Trophoblast cell (in vitro differentiated cells and primary cell): ENCODE measurements at regions not wholly inside any gene's neighbourhood (a gene's known extent, or its start where the extent isn't known, plus 50 kb on each side); places are given as distances from the start of the nearest gene placed in this dataset.

Experiments
- DNase-seq, 2 donors: peaks; one replicate each; pipeline ENCODE4 v3.0.0-alpha.2; 2016
- H2AFZ ChIP-seq: 2 replicates; pipeline ENCODE4 v1.6.1; 2013; ENCODE audit warnings: low read length, moderate library complexity, mild to moderate bottlenecking; ENCODE audit not compliant: insufficient read depth, poor library complexity
- H2AK5ac ChIP-seq: 2 replicates; pipeline ENCODE4 v1.6.1; 2013; ENCODE audit warnings: mild to moderate bottlenecking, low read length
- H2BK120ac ChIP-seq: 2 replicates; pipeline ENCODE4 v1.6.1; 2013; ENCODE audit warnings: low read length, mild to moderate bottlenecking, moderate library complexity; ENCODE audit not compliant: insufficient read depth, poor library complexity
- H2BK12ac ChIP-seq: 2 replicates; pipeline ENCODE4 v1.6.1; 2013; ENCODE audit warnings: mild to moderate bottlenecking, low read length, moderate library complexity
- H2BK5ac ChIP-seq: 2 replicates; pipeline ENCODE4 v1.6.1; 2013; ENCODE audit warnings: low read length, low read depth, moderate library complexity, mild to moderate bottlenecking; ENCODE audit not compliant: poor library complexity
- H3K14ac ChIP-seq: 2 replicates; pipeline ENCODE4 v1.6.1; 2013; ENCODE audit warnings: mild to moderate bottlenecking, low read length
- H3K18ac ChIP-seq: 2 replicates; pipeline ENCODE4 v1.6.1; 2013; ENCODE audit warnings: mild to moderate bottlenecking, low read length
- H3K23ac ChIP-seq: 2 replicates; pipeline ENCODE4 v1.6.1; 2013; ENCODE audit warnings: low read length
- H3K27ac ChIP-seq: 2 replicates; pipeline ENCODE4 v1.5.1; 2013; ENCODE audit warnings: low read depth, mild to moderate bottlenecking, inconsistent platforms, low read length, moderate library complexity
- H3K27me3 ChIP-seq: 2 replicates; pipeline ENCODE4 v1.6.1; 2013; ENCODE audit warnings: inconsistent platforms, mild to moderate bottlenecking, low read length, moderate library complexity; ENCODE audit not compliant: insufficient read depth
- H3K36me3 ChIP-seq, 2 experiments: 1 replicate in 1 of 2; 2 replicates in 1 of 2; pipeline ENCODE4 v1.6.1; 2013; ENCODE audit warnings: low read length in 2 of 2, mild to moderate bottlenecking in 2 of 2, moderate library complexity in 1 of 2; ENCODE audit not compliant: insufficient read depth in 2 of 2, control insufficient read depth in 1 of 2
- H3K4ac ChIP-seq: 2 replicates; pipeline ENCODE4 v1.6.1; 2013; ENCODE audit warnings: low read depth, mild to moderate bottlenecking, low read length, moderate library complexity
- H3K4me1 ChIP-seq, 2 experiments: 1 replicate in 1 of 2; 2 replicates in 1 of 2; pipeline ENCODE4 v1.6.1; 2013; ENCODE audit warnings: low read length in 2 of 2, mild to moderate bottlenecking in 2 of 2, moderate library complexity in 1 of 2; ENCODE audit not compliant: insufficient read depth in 2 of 2, control insufficient read depth in 1 of 2
- H3K4me2 ChIP-seq: 2 replicates; pipeline ENCODE4 v1.6.1; 2013; ENCODE audit warnings: inconsistent platforms, mild to moderate bottlenecking, low read length, moderate library complexity
- H3K4me3 ChIP-seq: 2 replicates; pipeline ENCODE4 v1.5.1; 2013; ENCODE audit warnings: mild to moderate bottlenecking, low read depth, low read length, inconsistent platforms
- H3K79me1 ChIP-seq: one replicate; pipeline ENCODE4 v1.6.1; 2013; ENCODE audit warnings: low read length
- H3K79me2 ChIP-seq: 2 replicates; pipeline ENCODE4 v1.6.1; 2013; ENCODE audit warnings: low read length, mild to moderate bottlenecking; ENCODE audit not compliant: control insufficient read depth, insufficient read depth, poor library complexity
- H3K9ac ChIP-seq: 2 replicates; pipeline ENCODE4 v1.6.1; 2013; ENCODE audit warnings: mild to moderate bottlenecking, low read length
- H3K9me3 ChIP-seq: 2 replicates; pipeline ENCODE4 v1.6.1; 2013; ENCODE audit warnings: low read depth, mild to moderate bottlenecking, control low read depth, inconsistent platforms, low read length; ENCODE audit not compliant: insufficient read depth
- H4K12ac ChIP-seq: 2 replicates; pipeline ENCODE4 v1.6.1; 2013; ENCODE audit warnings: low read depth, mild to moderate bottlenecking, low read length, moderate library complexity
- H4K8ac ChIP-seq: 2 replicates; pipeline ENCODE4 v1.6.1; 2013; ENCODE audit warnings: low read depth, mild to moderate bottlenecking, low read length, moderate library complexity
- H4K91ac ChIP-seq: one replicate; pipeline ENCODE4 v1.6.1; 2013; ENCODE audit warnings: low read depth, mild to moderate bottlenecking, low read length, moderate library complexity
- WGBS: extraction: QIAGEN DNeasy Blood & Tissue Kit; methylation state at CpG from one replicate; pipeline ENCODE4 v1.1.7; 2013; ENCODE audit warnings: missing lambda C conversion rate; ENCODE audit not compliant: insufficient read length, insufficient coverage; ENCODE audit errors: extremely low coverage; 5-methylcytosine and 5-hydroxymethylcytosine counted together

GRCh38 chr14:54225457-54226060 is 171.2 kb upstream of the CDKN3 start:
- H3K27ac ChIP-seq: no peak overlapping the region
- no peak overlapping the region for H2BK120ac ChIP-seq
- H3K36me3 ChIP-seq: no peaks in the 10 kb centered on the region
- no peak overlapping the region for H2AK5ac ChIP-seq
- H3K4me3 ChIP-seq: no peak overlapping the region
- H3K79me1 ChIP-seq: no peaks in the 10 kb centered on the region
- no peak overlapping the region for H4K12ac ChIP-seq
- H3K27me3 ChIP-seq: peaks cover 1% of the 10 kb centered on the region
- no peak overlapping the region for H3K4ac ChIP-seq
- H3K18ac ChIP-seq: no peak overlapping the region
- no CpG with 5 or more reads among the region's 7 CpGs for WGBS
- H4K91ac ChIP-seq: no peak overlapping the region
- H3K4me1 ChIP-seq: no peaks in the 10 kb centered on the region
- H4K8ac ChIP-seq: no peak overlapping the region
- H3K14ac ChIP-seq: no peak overlapping the region
- no peak overlapping the region for H3K23ac ChIP-seq
- H2AFZ ChIP-seq: no peak overlapping the region
- no peak for DNase-seq
- no peaks in the 10 kb centered on the region for H3K79me2 ChIP-seq
- H2BK5ac ChIP-seq: no peak overlapping the region
- no peaks in the 10 kb centered on the region for H3K9me3 ChIP-seq
- H2BK12ac ChIP-seq: no peak overlapping the region
- H3K9ac ChIP-seq: no peak overlapping the region
- no peak overlapping the region for H3K4me2 ChIP-seq

DNA sequence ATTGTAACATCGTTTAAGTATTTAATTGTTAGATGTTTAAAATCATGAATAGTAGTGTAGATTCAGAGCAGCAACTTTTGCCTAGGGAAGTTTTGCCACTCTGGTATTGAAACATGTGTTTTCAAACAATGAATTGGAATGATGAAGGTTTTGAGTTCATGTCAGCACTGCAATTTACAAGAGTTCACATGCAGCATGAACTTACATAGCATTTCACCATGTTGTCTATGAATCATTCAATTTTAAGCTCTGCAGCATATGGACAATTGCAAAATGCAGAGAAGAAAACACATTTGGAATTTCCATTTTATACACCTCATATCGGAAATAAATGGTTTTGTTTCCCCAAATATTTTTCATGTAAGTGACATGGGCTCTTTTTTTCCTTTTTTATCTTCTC is 170.7 kb upstream of the CDKN3 start:
- H3K79me2 ChIP-seq: no peaks in the 10 kb centered on the region
- H3K79me1 ChIP-seq: no peaks in the 10 kb centered on the region
- H2AK5ac ChIP-seq: no peak overlapping the region
- no peak overlapping the region for H4K12ac ChIP-seq
- H3K4me3 ChIP-seq: no peak overlapping the region
- no CpG with 5 or more reads among the region's 2 CpGs for WGBS
- no peak overlapping the region for H4K8ac ChIP-seq
- H3K27me3 ChIP-seq: no peaks in the 10 kb centered on the region
- H3K36me3 ChIP-seq: no peaks in the 10 kb centered on the region
- H3K4ac ChIP-seq: no peak overlapping the region
- H2BK120ac ChIP-seq: no peak overlapping the region
- no peak overlapping the region for H4K91ac ChIP-seq
- no peak overlapping the region for H3K4me2 ChIP-seq
- H2AFZ ChIP-seq: no peak overlapping the region
- H3K18ac ChIP-seq: no peak overlapping the region
- no peak for DNase-seq
- H2BK12ac ChIP-seq: no peak overlapping the region
- H3K27ac ChIP-seq: no peak overlapping the region
- H3K4me1 ChIP-seq: no peaks in the 10 kb centered on the region
- H3K9ac ChIP-seq: no peak overlapping the region
- H3K9me3 ChIP-seq: no peaks in the 10 kb centered on the region
- no peak overlapping the region for H3K14ac ChIP-seq
- no peak overlapping the region for H2BK5ac ChIP-seq
- H3K23ac ChIP-seq: no peak overlapping the region

DNA sequence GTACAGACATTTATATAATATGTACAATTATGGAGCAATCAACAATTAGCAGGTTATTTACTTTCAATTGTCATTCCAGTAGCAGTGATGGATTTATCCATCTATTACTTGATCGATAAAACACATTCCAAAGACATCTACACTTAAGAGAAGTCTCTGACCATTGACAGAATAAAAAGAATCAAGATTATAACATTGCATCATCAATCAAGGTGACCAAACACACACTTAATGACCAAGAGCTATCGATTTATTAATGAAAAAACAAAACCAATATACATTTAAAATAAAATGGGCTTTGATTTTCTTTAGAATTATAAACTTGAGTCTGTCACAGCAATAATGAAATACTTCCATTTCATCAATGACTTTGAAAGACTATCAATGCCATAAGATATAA is 170.2 kb upstream of the CDKN3 start:
- no peak overlapping the region for H3K18ac ChIP-seq
- no peaks in the 10 kb centered on the region for H3K27me3 ChIP-seq
- WGBS: no CpG with 5 or more reads among the region's 2 CpGs
- H2AFZ ChIP-seq: no peak overlapping the region
- no peak overlapping the region for H3K4ac ChIP-seq
- H2BK12ac ChIP-seq: no peak overlapping the region
- H3K23ac ChIP-seq: no peak overlapping the region
- H3K9ac ChIP-seq: no peak overlapping the region
- no peak overlapping the region for H4K12ac ChIP-seq
- no peak overlapping the region for H4K8ac ChIP-seq
- no peaks in the 10 kb centered on the region for H3K36me3 ChIP-seq
- H3K27ac ChIP-seq: no peak overlapping the region
- H3K9me3 ChIP-seq: no peaks in the 10 kb centered on the region
- no peak for DNase-seq
- H3K14ac ChIP-seq: no peak overlapping the region
- no peaks in the 10 kb centered on the region for H3K79me1 ChIP-seq
- no peak overlapping the region for H4K91ac ChIP-seq
- H3K4me1 ChIP-seq: no peaks in the 10 kb centered on the region
- no peaks in the 10 kb centered on the region for H3K79me2 ChIP-seq
- H2BK120ac ChIP-seq: no peak overlapping the region
- no peak overlapping the region for H3K4me3 ChIP-seq
- no peak overlapping the region for H2BK5ac ChIP-seq
- no peak overlapping the region for H3K4me2 ChIP-seq
- no peak overlapping the region for H2AK5ac ChIP-seq

- Histone ChIP-seq H3K9me3 (no peaks in the 10 kb centered on the region), H3K9ac (no peak overlapping the region), H3K79me1 (no peaks in the 10 kb centered on the region), H3K4me2 (no peak overlapping the region), H3K18ac (no peak overlapping the region), H3K27me3 (no peaks in the 10 kb centered on the region), H4K91ac (no peak overlapping the region), H3K79me2 (no peaks in the 10 kb centered on the region), H2BK5ac (no peak overlapping the region), H3K4ac (no peak overlapping the region), H2AFZ (no peak overlapping the region), H3K14ac (no peak overlapping the region), H3K23ac (no peak overlapping the region), H2AK5ac (no peak overlapping the region), H2BK12ac (no peak overlapping the region), H4K8ac (no peak overlapping the region), H3K27ac (no peak overlapping the region), H2BK120ac (no peak overlapping the region), H4K12ac (no peak overlapping the region), H3K4me3 (no peak overlapping the region), H3K36me3 (no peaks in the 10 kb centered on the region), H3K4me1 (no peaks in the 10 kb centered on the region)
- DNase-seq: no peak
- no CpG with 5 or more reads among the region's 1 CpG for WGBS
Observed at GRCh38 chr14:54229136-54229535, 167.7 kb upstream of the CDKN3 start.
